NCI-H146 treated with DMSO at 0.1 percent for 48 hours (cell line): ENCODE measurements at regions not wholly inside any gene's neighbourhood (a gene's known extent, or its start where the extent isn't known, plus 50 kb on each side); places are given as distances from the start of the nearest gene placed in this dataset.
"Not testable (repeated sequence)": the region's sequence is repeated elsewhere in the genome, so short reads cannot be mapped to it uniquely, and the experiment has no call there.

Experiments
- DNase-seq: peaks from one replicate; lab custom pipeline; 2025; ENCODE audit not compliant: unreplicated experiment; lab: John Stamatoyannopoulos, UW

- not testable (repeated sequence) for DNase-seq
Observed at GRCh38 chr5:21341948-21342261, 1353.9 kb upstream of the CDH18 start.

DNA sequence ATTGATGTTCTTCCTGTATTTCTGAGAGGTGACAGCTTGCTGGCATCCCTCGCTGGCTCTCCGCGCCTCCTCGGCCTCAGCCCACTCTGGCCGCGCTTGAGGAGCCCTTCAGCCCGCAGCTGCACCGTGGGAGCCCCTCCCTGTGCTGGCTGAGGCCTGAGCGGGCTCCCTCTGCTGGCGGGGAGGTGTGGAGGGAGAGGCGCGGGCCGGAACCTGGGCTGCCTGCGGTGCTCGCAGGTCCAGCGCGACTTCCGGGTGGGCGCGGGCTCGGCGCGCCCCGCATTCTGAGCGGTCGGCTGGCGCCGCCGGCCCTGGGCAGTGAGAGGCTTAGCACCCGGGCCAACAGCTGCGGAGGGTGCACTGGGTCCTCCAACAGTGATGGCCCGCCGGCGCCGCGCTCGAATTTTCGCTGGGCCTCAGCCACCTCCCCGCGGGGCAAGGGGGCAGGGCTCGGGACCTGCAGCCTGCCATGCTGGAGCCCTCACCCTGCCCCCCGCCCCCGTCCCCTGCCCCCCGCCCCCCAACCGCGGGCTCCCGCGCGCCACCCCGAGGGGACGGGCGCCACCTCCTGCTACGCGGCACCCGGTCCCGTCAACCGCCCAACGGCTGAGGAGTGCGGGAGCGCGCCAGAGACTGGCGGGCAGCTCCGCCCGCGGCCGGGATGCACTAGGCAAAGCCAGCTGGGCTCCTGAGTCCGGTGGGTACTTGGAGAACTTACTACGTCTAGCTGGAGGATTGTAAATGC lies 1353.4 kb upstream of the CDH18 start:
- DNase-seq, result not testable (repeated sequence)

- peak; percentile 62 for DNase-seq
Observed at GRCh38 chr5:21340233-21340632, 1352.2 kb upstream of the CDH18 start.

- not testable (repeated sequence) for DNase-seq
Observed at GRCh38 chr5:21336478-21336877, 1348.5 kb upstream of the CDH18 start.

DNA sequence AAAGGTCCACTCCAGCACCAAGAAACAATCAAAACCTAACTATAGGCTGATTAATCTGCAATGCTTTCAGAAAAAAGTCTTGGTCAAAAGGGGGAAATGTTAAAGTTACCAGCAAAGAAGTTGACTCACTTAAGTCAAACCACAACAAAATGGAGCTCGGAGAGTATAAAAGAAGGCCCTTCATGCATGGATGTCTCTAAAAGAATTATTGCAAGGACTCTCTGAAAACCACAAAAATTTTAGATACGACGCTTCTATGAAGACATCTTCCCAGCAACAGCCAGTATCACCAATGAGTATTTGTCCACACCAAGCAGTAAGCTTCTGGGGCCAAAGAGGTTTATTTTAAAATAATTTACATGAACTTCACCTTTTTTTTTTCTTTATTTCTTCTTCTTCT lies 1327.4 kb upstream of the CDH18 start:
- DNase-seq, result not testable (repeated sequence)

DNA sequence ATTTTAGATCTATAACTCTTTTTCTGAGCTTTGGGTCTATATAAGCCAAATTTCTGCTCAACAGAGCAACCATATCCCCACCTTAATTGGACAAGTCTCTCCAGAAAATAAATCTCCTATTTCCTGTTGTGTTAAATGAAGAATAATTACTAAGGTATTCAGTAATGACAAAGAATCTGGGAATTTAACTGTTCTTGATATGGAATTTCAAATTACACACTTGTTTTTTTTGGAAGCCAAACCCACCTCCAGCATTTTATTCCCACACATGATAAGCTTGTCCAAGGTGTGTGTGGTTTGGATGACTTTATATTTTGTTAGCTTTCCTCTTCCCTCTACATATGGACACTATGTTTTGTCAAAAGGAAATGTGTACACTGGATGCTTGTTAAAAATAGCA lies 1313.2 kb upstream of the CDH18 start:
- not testable (repeated sequence) for DNase-seq

DNA sequence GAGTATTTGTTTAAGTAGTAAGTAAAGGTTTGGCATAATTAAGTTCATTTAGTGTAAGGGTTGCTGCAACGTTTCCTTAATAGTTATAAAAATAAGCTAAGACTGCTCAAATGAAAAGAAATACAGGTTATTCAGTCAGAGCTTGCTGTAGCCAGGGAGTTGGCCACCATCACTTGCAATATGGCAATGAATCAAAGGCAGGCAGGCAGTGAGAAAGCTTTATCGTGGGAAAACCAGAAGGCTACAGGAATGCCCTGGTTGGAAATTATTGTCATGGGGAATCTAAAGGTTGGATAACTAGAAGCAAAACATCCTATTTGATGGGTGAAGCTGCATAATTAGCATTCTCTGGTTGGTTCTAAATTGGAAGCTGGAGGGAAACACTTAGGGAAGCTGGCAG lies 1286.4 kb upstream of the CDH18 start:
- DNase-seq, result not testable (repeated sequence)

GRCh38 chr5:21263361-21263760 lies 1275.4 kb upstream of the CDH18 start:
- DNase-seq, result no peak

DNA sequence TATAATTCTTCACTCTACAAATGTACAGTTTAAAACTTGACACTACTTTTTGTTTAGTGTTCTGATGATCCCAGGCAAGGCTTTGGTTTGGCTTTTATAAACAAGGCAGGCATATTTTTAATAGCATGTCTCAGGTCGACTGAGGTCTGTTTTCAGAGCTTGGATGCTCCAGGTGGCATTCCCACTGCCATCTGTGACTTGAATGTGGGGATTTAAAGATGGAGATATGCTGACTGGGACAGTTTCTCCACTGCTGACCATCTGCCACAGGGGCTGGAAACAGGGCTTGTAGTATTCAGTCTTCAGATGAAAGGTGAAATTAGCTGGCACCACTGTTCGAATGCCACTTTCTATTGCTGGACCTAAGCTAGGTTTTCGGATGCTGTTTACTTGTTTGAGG lies 1266.2 kb upstream of the CDH18 start:
- DNase-seq, result no peak

- no peak for DNase-seq
Observed at GRCh38 chr5:21244982-21245381, 1257.0 kb upstream of the CDH18 start.

- no peak for DNase-seq
Observed at GRCh38 chr5:21238786-21239185, 1250.8 kb upstream of the CDH18 start.

- peak; percentile 26 for DNase-seq
Observed at GRCh38 chr5:21237461-21237860, 1249.5 kb upstream of the CDH18 start.

DNA sequence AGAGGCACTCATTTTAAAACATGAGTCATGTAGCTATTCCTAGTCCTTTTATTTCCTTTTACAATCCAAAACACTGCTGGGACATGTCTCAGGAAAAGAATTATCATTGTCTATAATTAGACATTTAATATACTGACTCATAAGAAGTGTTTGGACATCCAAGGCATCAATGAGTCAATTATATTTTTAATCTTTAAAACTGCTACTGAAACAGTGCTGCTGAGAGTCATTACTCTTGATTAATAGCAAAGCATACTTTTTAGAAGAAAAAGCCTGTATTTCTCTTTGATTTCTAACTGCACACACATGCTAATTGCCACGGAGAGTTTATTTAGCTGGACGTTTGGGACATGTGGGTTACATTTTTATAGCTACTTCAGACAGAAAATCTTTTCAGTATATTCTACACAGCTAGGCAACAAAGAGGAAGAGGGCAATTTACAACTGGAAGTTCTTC lies 1249.0 kb upstream of the CDH18 start:
- DNase-seq, result peak; percentile 20

DNA sequence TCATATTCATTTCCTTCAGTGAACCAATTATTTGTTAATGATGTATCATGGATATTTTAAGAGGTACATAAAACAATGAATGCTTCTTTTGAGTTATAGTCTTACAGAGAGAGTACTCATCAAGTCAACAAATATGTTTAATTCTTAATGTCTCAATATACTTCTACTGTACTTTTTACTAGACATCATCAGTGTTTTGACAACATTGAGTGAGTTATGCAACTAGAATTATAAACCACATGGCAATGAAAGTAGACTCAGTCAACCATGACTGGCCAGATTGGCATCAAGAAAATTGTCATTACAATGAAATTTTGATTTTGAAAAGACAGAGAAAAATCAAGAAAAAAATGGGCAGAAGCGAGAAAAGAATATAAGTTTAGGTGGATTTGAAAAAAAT lies 1248.1 kb upstream of the CDH18 start:
- DNase-seq, result no peak

- DNase-seq, result no peak
Observed at GRCh38 chr5:21225223-21226064, 1237.4 kb upstream of the CDH18 start.

DNA sequence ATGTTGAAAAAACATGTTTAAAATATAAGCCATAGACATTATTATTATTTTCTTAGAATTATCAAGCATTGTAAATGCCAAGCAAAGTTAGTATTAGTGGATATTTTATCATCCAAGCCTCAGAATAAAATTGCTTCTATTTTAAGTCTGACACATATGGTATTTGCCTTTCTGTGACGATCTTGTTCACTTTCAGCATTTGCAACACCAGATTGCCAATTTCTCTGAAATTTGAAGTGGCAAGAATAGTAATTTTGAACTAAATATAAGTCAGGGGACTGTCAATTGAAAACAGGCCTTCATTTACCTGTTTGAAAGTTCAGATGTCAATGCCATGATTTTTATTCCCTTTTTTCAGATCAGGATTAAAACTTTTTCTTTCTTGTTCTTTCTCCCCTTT lies 1233.6 kb upstream of the CDH18 start:
- no peak for DNase-seq

GRCh38 chr5:21219966-21220365 lies 1232.0 kb upstream of the CDH18 start:
- no peak for DNase-seq

GRCh38 chr5:21219251-21219650 lies 1231.3 kb upstream of the CDH18 start:
- no peak for DNase-seq

- DNase-seq, result no peak
Observed at GRCh38 chr5:21212026-21212425, 1224.0 kb upstream of the CDH18 start.

- no peak for DNase-seq
Observed at GRCh38 chr5:21209409-21209808, 1221.4 kb upstream of the CDH18 start.

- no peak for DNase-seq
Observed at GRCh38 chr5:21199087-21199486, 1211.1 kb upstream of the CDH18 start.

GRCh38 chr5:21195145-21195544 lies 1207.1 kb upstream of the CDH18 start:
- DNase-seq, result no peak
